ENCODE measurements at regions not wholly inside any gene's neighbourhood (a gene's known extent, or its start where the extent isn't known, plus 50 kb on each side); places are given as distances from the start of the nearest gene placed in this dataset.

DNA sequence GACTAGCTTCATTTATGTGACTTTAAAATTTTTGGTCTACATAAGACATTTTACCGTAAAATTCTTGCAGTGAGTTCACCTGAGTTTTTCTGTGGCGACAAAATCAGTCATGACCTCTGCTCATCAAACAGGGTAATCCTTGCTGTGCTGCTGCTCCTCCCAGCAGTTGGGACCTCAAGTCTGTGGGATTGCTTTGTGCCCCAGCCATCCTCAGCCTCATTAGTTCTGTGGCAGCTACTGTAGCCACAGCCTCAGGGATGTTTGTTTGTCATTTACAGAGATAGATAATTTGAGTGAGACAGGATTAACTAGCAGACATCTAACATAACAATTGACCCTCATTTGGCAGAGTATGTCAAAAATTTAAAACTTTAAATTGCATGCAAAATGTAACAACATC lies 357.0 kb downstream of the PCNX1 start:
- Mint-ChIP-seq H3K27me3 (no peaks in the 10 kb centered on the region), H3K36me3 (peaks cover 5% of the 10 kb centered on the region), H3K27ac (no peak overlapping the region), H3K4me1 (peaks cover 14% of the 10 kb centered on the region), H3K4me3 (no peak overlapping the region), H3K9me3 (peaks cover 18% of the 10 kb centered on the region)
- CTCF ChIA-PET = no interaction called here
- DNase-seq = no peak

- Mint-ChIP-seq H3K4me3 (no peak overlapping the region), H3K9me3 (peaks cover 18% of the 10 kb centered on the region), H3K36me3 (peaks cover 6% of the 10 kb centered on the region), H3K27me3 (peaks cover 2% of the 10 kb centered on the region), H3K27ac (peak overlapping the region; percentile 74), H3K4me1 (peaks cover 14% of the 10 kb centered on the region)
- CTCF ChIA-PET = no interaction called here
- no peak for DNase-seq
These were observed 359.8 kb downstream of the PCNX1 start for GRCh38 chr14:71267007-71267513.

GRCh38 chr14:71267691-71268090 lies 360.4 kb downstream of the PCNX1 start:
- CTCF ChIA-PET = no interaction called here
- no peak for DNase-seq
- H3K4me1 Mint-ChIP-seq = peaks cover 14% of the 10 kb centered on the region

GRCh38 chr14:71270111-71270510 lies 362.9 kb downstream of the PCNX1 start:
- Mint-ChIP-seq H3K27me3 (peaks cover 6% of the 10 kb centered on the region), H3K9me3 (peaks cover 20% of the 10 kb centered on the region), H3K4me1 (peaks cover 14% of the 10 kb centered on the region), H3K27ac (no peak overlapping the region), H3K4me3 (no peak overlapping the region), H3K36me3 (peaks cover 7% of the 10 kb centered on the region)
- DNase-seq = no peak
- CTCF ChIA-PET = no interaction called here

More at GRCh38 chr14:71267691-71268090, 360.4 kb downstream of the PCNX1 start:
- peak overlapping the region; percentile 74 for H3K27ac Mint-ChIP-seq
- H3K4me3 Mint-ChIP-seq = peak overlapping the region; percentile 47
- H3K27me3 Mint-ChIP-seq = peaks cover 6% of the 10 kb centered on the region
- H3K36me3 Mint-ChIP-seq = peaks cover 7% of the 10 kb centered on the region
- peaks cover 20% of the 10 kb centered on the region for H3K9me3 Mint-ChIP-seq

- CTCF ChIA-PET = no interaction called here
- Mint-ChIP-seq H3K4me3 (no peak overlapping the region), H3K9me3 (peaks cover 23% of the 10 kb centered on the region), H3K4me1 (peaks cover 14% of the 10 kb centered on the region), H3K27ac (no peak overlapping the region), H3K36me3 (peaks cover 7% of the 10 kb centered on the region), H3K27me3 (peaks cover 6% of the 10 kb centered on the region)
- no peak for DNase-seq
These were observed 364.1 kb downstream of the PCNX1 start for GRCh38 chr14:71271166-71271945.

GRCh38 chr14:71273366-71273765 lies 366.1 kb downstream of the PCNX1 start:
- Mint-ChIP-seq H3K9me3 (peaks cover 22% of the 10 kb centered on the region), H3K4me3 (no peak overlapping the region), H3K4me1 (peaks cover 3% of the 10 kb centered on the region), H3K27ac (no peak overlapping the region), H3K27me3 (peaks cover 6% of the 10 kb centered on the region), H3K36me3 (peaks cover 6% of the 10 kb centered on the region)
- DNase-seq = no peak
- CTCF ChIA-PET = no interaction called here

GRCh38 chr14:71284048-71284447 lies 376.8 kb downstream of the PCNX1 start:
- Mint-ChIP-seq H3K36me3 (no peaks in the 10 kb centered on the region), H3K27ac (no peak overlapping the region), H3K4me3 (no peak overlapping the region), H3K4me1 (peaks cover 3% of the 10 kb centered on the region), H3K9me3 (peaks cover 7% of the 10 kb centered on the region), H3K27me3 (peaks cover 22% of the 10 kb centered on the region)
- CTCF ChIA-PET = interaction anchor here (0.7 kb wide), 1 partner anchor 11 kb away, joined by 3 read pairs; no protein-coding TSS in a partner anchor
- DNase-seq = no peak

DNA sequence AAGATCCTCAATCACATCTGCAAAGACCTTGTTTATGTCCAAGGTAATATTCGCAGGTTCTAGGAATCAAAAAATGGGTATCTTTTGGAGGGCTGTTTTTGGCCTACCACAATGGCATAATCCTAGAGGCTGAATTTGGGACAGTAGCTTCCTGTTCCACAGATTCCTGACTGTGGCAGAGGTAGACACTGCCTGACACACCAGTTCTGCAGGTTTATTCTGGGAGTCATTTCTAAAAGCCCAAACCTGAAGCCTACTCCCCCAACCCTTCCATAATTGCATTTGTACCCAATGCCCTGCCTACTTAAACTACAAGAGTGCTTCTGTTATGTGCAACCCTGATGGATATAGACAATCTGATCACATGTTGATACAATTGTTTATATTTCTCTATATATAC lies 378.9 kb downstream of the PCNX1 start:
- Mint-ChIP-seq H3K4me1 (peaks cover 17% of the 10 kb centered on the region), H3K4me3 (no peak overlapping the region), H3K27ac (no peak overlapping the region), H3K36me3 (no peaks in the 10 kb centered on the region), H3K27me3 (peaks cover 22% of the 10 kb centered on the region), H3K9me3 (peaks cover 7% of the 10 kb centered on the region)
- CTCF ChIA-PET = no interaction called here
- no peak for DNase-seq

- CTCF ChIA-PET = no interaction called here
- no peak overlapping the region for H3K4me3 Mint-ChIP-seq
- H3K27me3 Mint-ChIP-seq = peaks cover 22% of the 10 kb centered on the region
- no peak overlapping the region for H3K27ac Mint-ChIP-seq
- H3K36me3 Mint-ChIP-seq = no peaks in the 10 kb centered on the region
- peaks cover 7% of the 10 kb centered on the region for H3K9me3 Mint-ChIP-seq
- DNase-seq = no peak
- peaks cover 18% of the 10 kb centered on the region for H3K4me1 Mint-ChIP-seq
These were observed 380.3 kb downstream of the PCNX1 start for GRCh38 chr14:71287567-71287966.

DNA sequence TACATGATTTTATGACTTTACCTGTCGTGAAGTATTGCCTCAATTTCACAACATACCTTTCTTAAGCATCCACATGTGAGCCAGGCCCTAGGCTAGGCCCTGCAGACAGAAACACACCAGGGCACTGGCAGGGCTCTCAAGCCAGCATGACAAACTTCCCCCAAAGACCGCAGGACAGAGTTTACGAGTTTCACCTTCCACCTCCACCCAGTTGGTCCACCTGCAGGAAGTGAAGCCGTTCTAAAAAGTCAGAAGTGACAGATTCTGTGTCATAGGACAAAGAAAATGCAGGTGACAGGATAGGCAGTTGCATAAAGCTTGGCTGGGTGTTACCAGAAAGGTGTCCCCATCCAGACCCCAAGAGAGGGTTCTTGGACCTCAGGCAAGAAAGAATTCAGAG lies 382.3 kb downstream of the PCNX1 start:
- peaks cover 18% of the 10 kb centered on the region for H3K4me1 Mint-ChIP-seq
- peaks cover 3% of the 10 kb centered on the region for H3K9me3 Mint-ChIP-seq
- H3K27ac Mint-ChIP-seq = peak overlapping the region; percentile 84
- no peaks in the 10 kb centered on the region for H3K36me3 Mint-ChIP-seq
- CTCF ChIA-PET = no interaction called here
- no peak overlapping the region for H3K4me3 Mint-ChIP-seq
- H3K27me3 Mint-ChIP-seq = peaks cover 19% of the 10 kb centered on the region
- peak; percentile 31 for DNase-seq

- no peaks in the 10 kb centered on the region for H3K36me3 Mint-ChIP-seq
- H3K9me3 Mint-ChIP-seq = no peaks in the 10 kb centered on the region
- peaks cover 18% of the 10 kb centered on the region for H3K4me1 Mint-ChIP-seq
- H3K27ac Mint-ChIP-seq = no peak overlapping the region
- CTCF ChIA-PET = no interaction called here
- DNase-seq = no peak
- no peak overlapping the region for H3K4me3 Mint-ChIP-seq
- peaks cover 15% of the 10 kb centered on the region for H3K27me3 Mint-ChIP-seq
These were observed 383.0 kb downstream of the PCNX1 start for GRCh38 chr14:71290301-71290700.

GRCh38 chr14:71290960-71291466 lies 383.8 kb downstream of the PCNX1 start:
- Mint-ChIP-seq H3K27me3 (peaks cover 14% of the 10 kb centered on the region), H3K9me3 (no peaks in the 10 kb centered on the region), H3K4me3 (no peak overlapping the region), H3K4me1 (peaks cover 18% of the 10 kb centered on the region), H3K36me3 (no peaks in the 10 kb centered on the region), H3K27ac (no peak overlapping the region)
- peak; percentile 27 for DNase-seq
- CTCF ChIA-PET = no interaction called here

GRCh38 chr14:71296184-71296583 lies 388.9 kb downstream of the PCNX1 start:
- CTCF ChIA-PET = interaction anchor here (0.6 to 0.7 kb wide), 2 partner anchors 158 to 484 kb away, joined by 3 read pairs; no protein-coding TSS in a partner anchor
- H3K4me3 Mint-ChIP-seq = no peak overlapping the region
- H3K9me3 Mint-ChIP-seq = no peaks in the 10 kb centered on the region
- H3K27me3 Mint-ChIP-seq = no peaks in the 10 kb centered on the region
- peaks cover under 1% of the 10 kb centered on the region for H3K4me1 Mint-ChIP-seq
- no peak for DNase-seq
- no peaks in the 10 kb centered on the region for H3K36me3 Mint-ChIP-seq
- H3K27ac Mint-ChIP-seq = no peak overlapping the region

DNA sequence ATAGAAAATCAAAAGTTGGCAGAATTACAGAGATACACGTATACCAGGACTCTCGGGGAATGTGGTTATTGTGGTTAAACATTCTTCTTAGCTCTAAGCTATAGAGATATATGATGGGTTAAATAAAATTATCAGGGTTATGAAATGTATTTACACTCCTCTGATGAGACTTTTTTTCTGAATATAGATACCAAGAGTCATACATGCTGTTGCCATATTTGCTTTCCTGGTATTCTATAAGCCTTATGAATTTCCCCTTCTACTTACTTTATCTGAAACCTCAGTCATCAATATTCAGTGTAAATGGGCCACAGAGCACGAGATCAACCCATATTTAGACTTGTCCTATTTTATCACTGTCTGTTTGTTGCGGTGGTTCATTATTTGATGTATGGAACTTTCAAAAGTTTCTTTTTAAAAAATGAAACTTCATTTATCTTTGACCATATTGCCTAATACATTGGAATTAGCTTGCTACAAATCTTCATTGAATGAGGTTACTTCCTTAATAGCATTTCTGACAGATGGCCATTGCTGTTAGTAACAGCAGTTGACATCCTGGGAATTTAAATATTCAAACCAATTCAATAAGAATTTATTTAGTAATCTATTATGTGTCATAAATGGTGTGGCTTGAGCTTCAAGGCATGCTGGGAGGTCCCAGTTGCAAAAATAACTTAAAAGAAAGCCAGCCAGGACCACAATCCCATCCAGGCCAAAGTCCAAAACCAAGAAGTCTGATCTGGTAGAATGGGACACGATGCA lies 393.5 kb downstream of the PCNX1 start:
- Mint-ChIP-seq H3K4me1 (no peaks in the 10 kb centered on the region), H3K27ac (no peak overlapping the region), H3K27me3 (no peaks in the 10 kb centered on the region), H3K36me3 (peaks cover 4% of the 10 kb centered on the region), H3K4me3 (no peak overlapping the region), H3K9me3 (peaks cover 15% of the 10 kb centered on the region)
- DNase-seq = no peak
- CTCF ChIA-PET = no interaction called here
